ENCODE measurements at regions not wholly inside any gene's neighbourhood (a gene's known extent, or its start where the extent isn't known, plus 50 kb on each side); places are given as distances from the start of the nearest gene placed in this dataset.

DNA sequence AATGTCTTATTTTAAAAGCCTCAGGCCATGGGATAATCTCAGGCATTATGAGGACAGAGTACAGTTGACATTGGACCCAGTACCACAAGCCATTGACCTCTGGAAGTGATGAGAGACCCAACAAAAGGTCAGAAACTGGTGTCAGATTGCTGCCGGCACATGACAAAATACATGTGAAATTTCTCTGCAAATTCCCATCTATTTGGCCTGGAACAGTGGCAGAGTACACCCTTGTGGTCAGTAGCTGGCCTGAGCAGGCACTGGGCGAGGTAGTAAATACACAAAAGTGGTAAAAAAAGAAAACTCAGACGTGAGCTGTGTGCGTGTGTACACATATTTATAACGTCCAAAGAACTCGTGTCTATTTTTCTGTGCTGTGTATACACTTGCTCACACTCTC, 155.5 kb downstream of the DHX15 start:
- Histone ChIP-seq H3K36me3 (ENCODE audit: control insufficient read depth in 2 of 2, extremely low read depth in 1 of 2, insufficient read depth in 2 of 2, low read length in 2 of 2) (no peaks in the 10 kb centered on the region), H3K4me2 (ENCODE audit: insufficient read depth, low read length) (no peak overlapping the region), H3K9me3 (replicated peaks; ENCODE audit: control insufficient read depth, insufficient read depth, low read length) (no peaks in the 10 kb centered on the region), H3K9ac (replicated peaks; ENCODE audit: extremely low read depth, insufficient read depth, low read length) (no peak overlapping the region), H3K27me3 (ENCODE audit: control insufficient read depth in 2 of 2, insufficient read depth in 2 of 2, low read length in 2 of 2) (no peaks in the 10 kb centered on the region), H2AFZ (ENCODE audit: low read depth, low read length) (no peak overlapping the region), H3K9me1 (replicated peaks; ENCODE audit: control insufficient read depth, extremely low read depth, insufficient read depth, low read length) (no peaks in the 10 kb centered on the region), H3K79me2 (ENCODE audit: control insufficient read depth, insufficient read depth, low read length) (no peaks in the 10 kb centered on the region), H3K4me3 (replicated peaks in 1 of 3; ENCODE audit: insufficient read depth in 1 of 3, low read depth in 1 of 3, low read length in 3 of 3) (no peak overlapping the region), H3K27ac (ENCODE audit: insufficient read depth, low read depth, low read length) (no peak overlapping the region), H4K20me1 (replicated peaks; ENCODE audit: control insufficient read depth, extremely low read depth, insufficient read depth, low read length) (no peaks in the 10 kb centered on the region), H3K4me1 (ENCODE audit: control insufficient read depth, extremely low read depth, insufficient read depth, low read length) (no peaks in the 10 kb centered on the region)
- POLR2A ChIA-PET: no interaction called here
- FAIRE-seq (no peak), DNase-seq (ENCODE audit: low read depth, low spot score) (no peak)
- TF ChIP-seq POLR2A (IDR thresholded peaks at IDR 0.05; ENCODE audit: low read depth, low read length) (no peak), FOS (IDR thresholded peaks at IDR 0.05; ENCODE audit: borderline replicate concordance, insufficient read depth, low read length) (no peak), POLR2AphosphoS5 (IDR thresholded peaks at IDR 0.05; ENCODE audit: insufficient read depth, low read depth, low read length) (no peak), GATA2 (IDR thresholded peaks at IDR 0.05; ENCODE audit: insufficient read depth, insufficient read length, low read depth, low read length) (no peak), JUN (IDR thresholded peaks at IDR 0.05; ENCODE audit: borderline replicate concordance, insufficient read depth, insufficient read length, low read depth) (no peak), EZH2 (IDR thresholded peaks at IDR 0.05; ENCODE audit: borderline replicate concordance, low read depth, low read length, severe bottlenecking) (no peak)
- TF ChIP-seq, protein P1, sequence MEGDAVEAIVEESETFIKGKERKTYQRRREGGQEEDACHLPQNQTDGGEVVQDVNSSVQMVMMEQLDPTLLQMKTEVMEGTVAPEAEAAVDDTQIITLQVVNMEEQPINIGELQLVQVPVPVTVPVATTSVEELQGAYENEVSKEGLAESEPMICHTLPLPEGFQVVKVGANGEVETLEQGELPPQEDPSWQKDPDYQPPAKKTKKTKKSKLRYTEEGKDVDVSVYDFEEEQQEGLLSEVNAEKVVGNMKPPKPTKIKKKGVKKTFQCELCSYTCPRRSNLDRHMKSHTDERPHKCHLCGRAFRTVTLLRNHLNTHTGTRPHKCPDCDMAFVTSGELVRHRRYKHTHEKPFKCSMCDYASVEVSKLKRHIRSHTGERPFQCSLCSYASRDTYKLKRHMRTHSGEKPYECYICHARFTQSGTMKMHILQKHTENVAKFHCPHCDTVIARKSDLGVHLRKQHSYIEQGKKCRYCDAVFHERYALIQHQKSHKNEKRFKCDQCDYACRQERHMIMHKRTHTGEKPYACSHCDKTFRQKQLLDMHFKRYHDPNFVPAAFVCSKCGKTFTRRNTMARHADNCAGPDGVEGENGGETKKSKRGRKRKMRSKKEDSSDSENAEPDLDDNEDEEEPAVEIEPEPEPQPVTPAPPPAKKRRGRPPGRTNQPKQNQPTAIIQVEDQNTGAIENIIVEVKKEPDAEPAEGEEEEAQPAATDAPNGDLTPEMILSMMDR (IDR thresholded peaks at IDR 0.05; ENCODE audit: extremely low read depth in 1 of 2, insufficient read depth in 1 of 2, low read depth in 1 of 2, low read length in 2 of 2): no peak
- TF ChIP-seq, protein P2, sequence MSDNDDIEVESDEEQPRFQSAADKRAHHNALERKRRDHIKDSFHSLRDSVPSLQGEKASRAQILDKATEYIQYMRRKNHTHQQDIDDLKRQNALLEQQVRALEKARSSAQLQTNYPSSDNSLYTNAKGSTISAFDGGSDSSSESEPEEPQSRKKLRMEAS (IDR thresholded peaks at IDR 0.05; ENCODE audit: insufficient read depth, insufficient read length): no peak
- dilution Hi-C loops (cut with MboI; ENCODE audit: extremely low pct_ligation_motif_present, low sequenced_read_pairs) (no loop called here), intact Hi-C loops (cut with micrococcal nuclease) (no loop called here)
- BruUV-seq (replicated peaks): no TSS peak
- CTCF ChIA-PET: no interaction called here

Measured in endothelial cell of umbilical vein (primary cell).